Astrocyte of the cerebellum (primary cell): ENCODE measurements at regions not wholly inside any gene's neighbourhood (a gene's known extent, or its start where the extent isn't known, plus 50 kb on each side); places are given as distances from the start of the nearest gene placed in this dataset.
"Not testable (repeated sequence)": the region's sequence is repeated elsewhere in the genome, so short reads cannot be mapped to it uniquely, and the experiment has no call there.

ENCODE experiments used
- DNase-seq: peaks from one replicate; pipeline ENCODE4 v3.0.0-alpha.2; 2011; ENCODE audit warnings: low read depth
- H3K4me3 ChIP-seq: 2 replicates; pipeline ENCODE4 v1.5.1; 2011; ENCODE audit warnings: mild to moderate bottlenecking, low read depth, low read length, moderate library complexity
- in situ Hi-C: cut with HindIII; loops from 2 replicates; pipeline ENCODE4 v1.10.0; 2017; ENCODE audit warnings: low sequenced_read_pairs
- TF ChIP-seq, protein P1 (sequence below): IDR thresholded peaks from 2 replicates; pipeline ENCODE4 v1.5.1; 2012; ENCODE audit warnings: low read length, low read depth, moderate library complexity, mild to moderate bottlenecking; ENCODE audit errors: missing control alignments

- in situ Hi-C loops = no loop called here
- TF ChIP-seq, protein P1, sequence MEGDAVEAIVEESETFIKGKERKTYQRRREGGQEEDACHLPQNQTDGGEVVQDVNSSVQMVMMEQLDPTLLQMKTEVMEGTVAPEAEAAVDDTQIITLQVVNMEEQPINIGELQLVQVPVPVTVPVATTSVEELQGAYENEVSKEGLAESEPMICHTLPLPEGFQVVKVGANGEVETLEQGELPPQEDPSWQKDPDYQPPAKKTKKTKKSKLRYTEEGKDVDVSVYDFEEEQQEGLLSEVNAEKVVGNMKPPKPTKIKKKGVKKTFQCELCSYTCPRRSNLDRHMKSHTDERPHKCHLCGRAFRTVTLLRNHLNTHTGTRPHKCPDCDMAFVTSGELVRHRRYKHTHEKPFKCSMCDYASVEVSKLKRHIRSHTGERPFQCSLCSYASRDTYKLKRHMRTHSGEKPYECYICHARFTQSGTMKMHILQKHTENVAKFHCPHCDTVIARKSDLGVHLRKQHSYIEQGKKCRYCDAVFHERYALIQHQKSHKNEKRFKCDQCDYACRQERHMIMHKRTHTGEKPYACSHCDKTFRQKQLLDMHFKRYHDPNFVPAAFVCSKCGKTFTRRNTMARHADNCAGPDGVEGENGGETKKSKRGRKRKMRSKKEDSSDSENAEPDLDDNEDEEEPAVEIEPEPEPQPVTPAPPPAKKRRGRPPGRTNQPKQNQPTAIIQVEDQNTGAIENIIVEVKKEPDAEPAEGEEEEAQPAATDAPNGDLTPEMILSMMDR = no peak
- DNase-seq = no peak
- no peak overlapping the region for H3K4me3 ChIP-seq
Measured at GRCh38 chr2:95734976-95735890, 143.4 kb downstream of the TRIM43 start.

GRCh38 chr2:95738301-95738700 is 146.5 kb downstream of the TRIM43 start:
- no peak for DNase-seq
- in situ Hi-C loops = no loop called here
- no peak overlapping the region for H3K4me3 ChIP-seq
- TF ChIP-seq, protein P1 = no peak

DNA sequence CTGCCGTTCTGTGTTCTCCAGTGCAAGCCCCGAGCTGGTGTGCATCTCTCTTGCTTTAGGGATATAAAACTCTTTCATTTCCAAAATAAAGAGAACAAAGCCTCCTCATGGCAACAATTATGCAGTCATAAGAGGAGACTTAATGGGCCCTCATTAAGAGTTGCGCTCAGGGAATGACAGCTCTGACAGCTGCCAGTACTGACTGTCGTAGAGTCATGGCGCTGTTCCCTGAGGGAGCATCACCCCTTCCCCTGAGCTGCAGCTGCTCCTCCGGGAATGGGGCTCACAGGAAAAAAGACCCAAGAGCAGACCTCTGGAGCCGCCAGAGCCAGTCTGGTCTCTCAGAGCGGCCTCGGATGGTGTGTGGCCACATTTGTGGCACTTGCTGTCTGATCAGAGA is 160.3 kb downstream of the TRIM43 start:
- DNase-seq, in situ Hi-C loops, H3K4me3 ChIP-seq: not testable (repeated sequence)

DNA sequence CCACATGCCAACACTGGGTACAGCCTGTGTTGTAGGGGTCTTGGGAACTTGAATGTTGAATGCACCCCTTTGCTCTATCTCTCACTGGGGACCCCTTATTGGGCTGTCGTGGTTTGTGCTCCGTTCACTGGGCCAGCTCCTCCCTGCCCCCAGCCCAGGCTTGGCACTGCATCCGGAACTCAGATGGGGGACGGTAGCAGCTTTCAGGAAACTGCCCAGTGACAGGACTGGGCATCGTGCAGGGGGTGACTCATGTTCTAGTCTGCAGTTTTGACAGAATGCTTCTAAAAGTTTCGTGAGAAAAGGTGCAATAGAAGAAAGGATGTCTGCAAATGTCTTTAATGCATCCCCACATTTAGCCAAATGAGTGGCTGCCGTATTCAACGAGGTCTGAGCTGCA is 162.0 kb downstream of the TRIM43 start:
- in situ Hi-C loops, H3K4me3 ChIP-seq, DNase-seq: not testable (repeated sequence)

DNA sequence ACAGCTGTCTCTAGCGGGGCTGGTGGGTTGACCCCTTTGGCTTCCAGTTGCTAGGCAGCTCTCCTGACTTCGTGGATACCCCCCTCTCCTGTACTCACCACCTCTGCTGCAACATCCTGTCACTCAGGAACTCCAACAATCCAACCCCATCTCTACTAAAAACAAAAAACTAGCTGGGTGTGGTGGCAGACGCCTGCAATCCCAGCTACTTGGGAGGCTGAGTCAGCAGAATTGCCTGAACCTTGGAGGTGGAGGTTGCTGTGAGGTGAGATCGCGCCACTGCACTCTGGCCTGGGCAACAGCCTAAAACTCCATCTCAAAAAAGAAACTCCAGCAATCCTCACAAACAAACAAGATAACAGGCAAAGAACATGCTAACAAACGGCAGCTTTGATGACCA is 162.4 kb downstream of the TRIM43 start:
- DNase-seq, H3K4me3 ChIP-seq, in situ Hi-C loops: not testable (repeated sequence)

DNA sequence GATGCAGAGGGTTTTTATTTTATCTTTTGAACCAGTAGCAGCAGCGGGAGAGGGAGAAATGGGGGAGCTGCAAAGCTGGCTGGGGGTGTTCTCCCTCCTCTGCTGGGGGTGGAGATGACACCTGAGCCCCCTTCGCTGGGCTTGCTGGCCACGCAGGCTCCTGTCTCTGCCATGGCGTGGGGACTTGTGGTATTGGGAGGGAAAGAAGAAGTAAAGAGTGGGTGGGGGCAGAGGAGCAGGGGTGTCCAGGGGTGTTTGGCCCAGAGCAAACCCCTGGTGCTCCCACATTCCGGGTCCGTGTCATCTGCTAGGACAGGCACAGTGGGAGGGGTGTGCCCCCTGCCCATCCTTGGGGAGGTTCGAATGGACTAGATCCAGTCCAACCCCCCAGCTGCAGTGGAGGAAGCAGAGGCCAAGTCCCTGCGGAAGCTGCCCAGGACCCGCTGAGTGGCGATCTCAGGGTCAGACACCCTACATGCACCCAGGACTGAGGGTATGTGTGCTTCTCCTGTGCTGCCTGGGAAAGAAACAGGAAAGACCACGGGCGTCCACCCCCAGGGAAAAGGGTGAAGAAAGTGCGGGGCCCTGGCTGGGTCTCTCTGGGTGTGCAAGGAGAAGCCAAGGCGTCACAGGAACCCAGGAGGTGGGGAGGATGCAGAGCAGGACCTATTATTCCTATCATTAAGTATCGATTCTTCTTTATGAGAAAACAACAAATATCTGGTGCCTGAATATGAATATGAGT is 163.2 kb downstream of the TRIM43 start:
- DNase-seq, H3K4me3 ChIP-seq, in situ Hi-C loops: not testable (repeated sequence)

DNA sequence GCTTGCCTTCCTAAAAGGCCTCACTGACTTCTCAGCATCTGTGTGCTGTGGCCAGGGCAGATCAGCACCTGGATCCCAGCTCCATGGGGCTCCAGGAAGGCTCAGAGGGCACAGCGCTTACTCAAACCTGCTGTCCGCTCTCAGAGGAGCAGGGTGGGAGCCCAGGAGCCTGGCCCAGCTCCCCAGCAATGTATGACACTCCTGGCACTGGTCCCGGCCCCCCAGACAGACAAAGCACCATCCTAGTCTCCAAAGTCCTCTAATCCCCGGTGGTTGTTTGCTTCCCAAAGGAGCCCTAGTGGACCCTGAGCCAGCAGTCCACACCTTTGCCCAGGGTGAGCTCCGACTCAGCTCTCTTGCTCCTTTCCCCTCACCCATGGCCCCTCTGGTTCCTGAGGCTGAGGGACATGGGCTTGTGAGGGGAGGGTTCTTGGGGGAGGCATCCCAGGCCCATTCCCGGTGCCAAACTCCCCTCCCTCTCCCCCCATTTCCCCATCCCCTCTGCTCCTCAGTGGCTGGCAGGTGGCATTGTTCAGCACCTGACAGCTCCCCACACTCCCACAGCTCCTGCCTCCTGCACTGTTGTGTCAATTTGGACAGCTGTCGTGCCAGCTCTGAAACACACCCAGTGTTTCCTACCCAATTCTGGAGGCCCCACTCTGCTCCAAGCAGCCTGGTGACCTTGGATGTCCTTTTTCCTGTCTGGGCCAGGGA is 164.3 kb downstream of the TRIM43 start:
- H3K4me3 ChIP-seq, DNase-seq, in situ Hi-C loops: not testable (repeated sequence)

GRCh38 chr2:95757988-95758387 is 166.2 kb downstream of the TRIM43 start:
- DNase-seq = no peak
- TF ChIP-seq, protein P1 = no peak
- no peak overlapping the region for H3K4me3 ChIP-seq
- in situ Hi-C loops = no loop called here
